Eye (tissue), 1 donor: ENCODE measurements at regions not wholly inside any gene's neighbourhood (a gene's known extent, or its start where the extent isn't known, plus 50 kb on each side); places are given as distances from the start of the nearest gene placed in this dataset.

ENCODE experiments used
- DNase-seq: peaks from one replicate; pipeline ENCODE4 v3.0.0-alpha.2; 2015

DNA sequence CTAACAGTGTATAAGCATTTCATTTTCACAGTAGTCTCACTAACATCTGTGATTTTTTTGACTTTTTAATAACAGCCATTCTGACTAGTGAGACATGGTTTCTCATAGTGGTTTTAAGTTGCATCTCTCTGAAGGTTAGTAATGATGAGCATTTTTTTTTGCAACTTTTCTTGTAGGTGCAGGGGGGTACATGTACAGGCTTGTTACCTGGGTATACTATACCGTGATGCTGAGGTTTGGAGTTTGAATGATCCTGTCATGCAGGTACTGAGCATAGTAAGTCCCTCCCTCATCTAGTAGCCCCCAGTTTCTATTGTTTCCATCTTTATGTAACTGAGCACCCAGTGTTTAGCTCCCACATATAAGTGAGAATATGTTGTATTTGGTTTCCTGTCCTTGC, 444.6 kb upstream of the DAB2 start:
- no peak for DNase-seq

- no peak for DNase-seq
These were observed 443.1 kb upstream of the DAB2 start for GRCh38 chr5:39867923-39868322.

GRCh38 chr5:39863926-39864552, 439.3 kb upstream of the DAB2 start:
- DNase-seq = no peak

DNA sequence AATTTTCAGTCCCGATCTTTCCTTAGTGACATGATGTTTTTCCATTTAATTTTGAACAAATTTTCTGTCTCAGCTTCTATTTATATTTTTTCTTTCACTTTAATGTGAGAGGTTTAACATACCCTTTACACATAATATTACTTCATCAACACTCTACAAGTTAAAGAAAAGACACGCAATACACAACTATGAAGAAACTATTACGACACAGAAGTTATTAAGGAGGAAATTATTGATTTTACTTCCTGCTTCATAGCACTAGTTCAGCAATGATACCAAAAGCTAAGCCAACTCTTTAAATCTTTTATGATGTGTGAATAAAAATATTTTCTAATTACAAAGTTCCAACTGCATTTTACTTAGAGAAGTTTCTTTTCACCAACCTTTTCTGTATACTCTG, 432.3 kb upstream of the DAB2 start:
- DNase-seq = no peak

- no peak for DNase-seq
These were observed 430.1 kb upstream of the DAB2 start for GRCh38 chr5:39854771-39855410.

GRCh38 chr5:39850291-39850690, 425.5 kb upstream of the DAB2 start:
- DNase-seq = no peak

- no peak for DNase-seq
These were observed 421.4 kb upstream of the DAB2 start for GRCh38 chr5:39846144-39846543.

DNA sequence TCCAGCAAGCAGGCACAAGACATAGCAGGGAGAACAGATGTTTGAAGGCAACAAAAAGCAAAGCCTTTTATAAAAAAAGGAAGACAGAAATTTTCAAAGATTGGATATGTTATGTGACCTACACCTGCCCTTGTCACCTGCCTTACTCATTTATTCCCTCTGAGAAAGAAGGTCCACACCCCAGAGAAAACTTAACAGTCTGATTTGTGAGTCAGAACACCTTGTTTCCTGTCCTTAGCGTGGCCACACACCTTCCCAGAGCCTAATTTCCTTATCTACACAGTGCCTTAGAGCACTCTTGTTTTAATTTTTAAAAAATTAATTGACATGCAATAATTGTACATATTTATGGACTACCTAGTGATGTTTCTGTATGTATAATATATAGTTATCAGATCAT, 419.0 kb upstream of the DAB2 start:
- DNase-seq = no peak

- no peak for DNase-seq
These were observed 410.6 kb upstream of the DAB2 start for GRCh38 chr5:39835371-39835770.

DNA sequence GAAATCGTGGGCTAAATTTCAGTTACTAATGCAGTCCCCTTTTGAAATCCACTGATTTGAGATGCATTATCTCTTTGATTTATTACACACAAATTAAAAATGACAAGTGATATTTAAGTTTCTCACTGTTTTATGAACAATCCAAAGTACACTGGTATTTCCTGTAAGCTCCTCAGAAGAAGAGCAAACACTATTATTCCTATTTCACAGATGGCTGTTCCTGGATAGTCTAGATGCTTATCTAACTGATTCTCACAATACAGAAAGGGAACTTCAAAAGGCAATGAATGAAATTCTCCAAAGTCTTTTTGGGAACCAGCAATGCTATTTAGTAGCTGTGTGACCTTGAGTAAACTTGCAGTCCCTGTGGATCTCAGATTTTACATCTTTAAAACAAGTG, 404.7 kb upstream of the DAB2 start:
- no peak for DNase-seq

- DNase-seq = no peak
These were observed 401.3 kb upstream of the DAB2 start for GRCh38 chr5:39826051-39826450.

- DNase-seq = no peak
These were observed 400.5 kb upstream of the DAB2 start for GRCh38 chr5:39825301-39825700.

GRCh38 chr5:39822020-39822419, 397.2 kb upstream of the DAB2 start:
- no peak for DNase-seq

DNA sequence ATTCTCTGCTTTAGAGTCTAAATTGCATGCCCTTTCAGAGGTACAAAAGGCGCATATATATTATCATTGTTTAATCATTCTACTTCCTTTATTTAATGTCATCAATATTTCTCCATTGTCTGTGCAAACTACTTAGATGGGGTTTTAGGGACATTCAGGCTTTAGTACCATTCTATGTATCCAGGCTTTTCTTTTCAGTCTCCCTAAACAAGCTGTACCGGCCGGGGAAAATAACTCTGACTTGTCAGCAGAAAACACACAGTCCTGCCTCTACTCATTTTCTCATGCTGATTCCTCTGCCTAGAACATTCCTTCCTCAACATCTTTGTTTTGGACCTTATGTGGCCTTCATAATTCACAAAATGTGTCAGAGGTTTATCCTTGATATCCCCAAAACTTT, 392.1 kb upstream of the DAB2 start:
- DNase-seq = no peak

GRCh38 chr5:39816156-39816845, 391.5 kb upstream of the DAB2 start:
- DNase-seq = peak; percentile 24

GRCh38 chr5:39815711-39816110, 390.9 kb upstream of the DAB2 start:
- peak; percentile 5 for DNase-seq

- DNase-seq = no peak
These were observed 386.6 kb upstream of the DAB2 start for GRCh38 chr5:39811381-39811780.

- DNase-seq = no peak
These were observed 383.9 kb upstream of the DAB2 start for GRCh38 chr5:39808656-39809055.

GRCh38 chr5:39801306-39801705, 376.5 kb upstream of the DAB2 start:
- DNase-seq = no peak

DNA sequence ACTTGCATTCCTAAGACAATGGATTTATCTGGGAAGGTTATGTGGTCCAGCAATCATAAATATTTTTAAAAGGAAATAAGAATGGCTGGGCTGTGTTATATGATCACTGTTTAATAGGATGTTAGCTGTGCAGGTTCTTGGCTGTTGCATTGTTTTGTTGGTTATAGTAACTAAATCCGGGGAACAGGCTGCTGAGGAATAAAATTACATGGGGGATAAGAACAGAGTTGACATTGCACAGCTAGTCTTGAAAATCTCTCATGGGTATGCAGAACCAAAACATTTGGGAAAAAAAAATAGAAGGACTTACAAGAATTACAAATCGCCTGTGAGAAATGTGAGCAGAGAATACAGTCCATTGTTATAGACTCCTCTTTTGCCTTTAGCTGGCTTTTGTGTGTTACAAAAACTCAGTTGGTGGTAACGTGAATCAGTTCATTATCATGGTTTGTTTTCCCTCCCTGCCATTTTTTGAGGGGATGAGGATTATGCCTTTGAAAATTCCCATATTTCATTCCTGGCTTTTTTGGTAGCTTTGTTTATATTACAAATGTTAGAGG, 375.3 kb upstream of the DAB2 start:
- DNase-seq = peak; percentile 50

GRCh38 chr5:39799242-39799641, 374.5 kb upstream of the DAB2 start:
- DNase-seq = no peak

DNA sequence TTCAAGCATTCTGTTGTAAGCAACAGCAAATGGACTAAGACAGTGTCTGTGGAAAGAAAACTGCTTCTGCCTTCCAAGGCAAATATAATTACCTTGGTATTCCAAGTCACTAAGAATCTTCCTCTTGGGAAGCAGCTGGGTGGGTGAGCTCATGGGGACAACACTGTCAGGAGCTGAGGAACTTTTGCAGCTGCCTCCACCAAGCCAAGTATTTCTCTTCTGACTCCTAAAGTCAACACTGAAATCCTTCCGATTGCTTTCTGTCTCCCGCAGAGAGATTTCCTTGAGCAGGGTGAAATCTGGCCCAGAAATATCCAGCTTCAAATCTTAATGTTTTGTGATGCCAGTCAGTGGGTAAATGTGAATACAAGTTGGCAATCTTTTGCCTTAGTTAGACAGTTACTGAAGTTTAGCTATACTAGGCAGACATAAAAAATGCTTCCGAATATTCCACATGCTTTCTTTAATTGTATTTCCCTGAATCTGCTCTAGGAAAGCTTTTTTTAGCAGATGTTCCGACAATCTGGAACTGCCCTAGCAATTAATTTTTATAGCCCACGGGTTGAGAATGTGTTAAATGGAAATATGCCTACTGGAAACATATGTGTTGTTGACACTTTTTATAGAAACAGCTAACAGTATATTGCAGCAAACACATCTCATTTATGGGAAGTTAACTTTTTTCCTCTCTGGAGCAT, 369.9 kb upstream of the DAB2 start:
- DNase-seq = no peak

- no peak for DNase-seq
These were observed 360.6 kb upstream of the DAB2 start for GRCh38 chr5:39785410-39785809.
